ENCODE measurements at regions not wholly inside any gene's neighbourhood (a gene's known extent, or its start where the extent isn't known, plus 50 kb on each side); places are given as distances from the start of the nearest gene placed in this dataset.

GRCh38 chr5:27722337-27722736 is 684.0 kb upstream of the CDH9 start:
- TF ChIP-seq CTCF (IDR thresholded peaks at IDR 0.05), result no peak
- TF ChIP-seq POLR2A (IDR thresholded peaks at IDR 0.05), result no peak
- TF ChIP-seq EP300 (IDR thresholded peaks at IDR 0.05; ENCODE audit: low read depth), result no peak
- no peak for TF ChIP-seq POLR2AphosphoS5 (IDR thresholded peaks at IDR 0.05)
